Thoracic aorta (tissue), 2 donors: ENCODE measurements at regions not wholly inside any gene's neighbourhood (a gene's known extent, or its start where the extent isn't known, plus 50 kb on each side); places are given as distances from the start of the nearest gene placed in this dataset.
"Not testable (repeated sequence)": the region's sequence is repeated elsewhere in the genome, so short reads cannot be mapped to it uniquely, and the experiment has no call there.

ENCODE experiments used
- ATAC-seq: fragments of 150-250 bp; one replicate; pipeline ENCODE4 v1.8.0; 2017; ENCODE audit warnings: low read depth; ENCODE audit not compliant: insufficient number of reproducible peaks, low FRiP score
- DNase-seq: peaks from one replicate; pipeline ENCODE4 v3.0.0-alpha.2; 2020; ENCODE audit warnings: low spot score
- H3K27ac ChIP-seq, 2 donors: fragments of 200-600 bp; sonication (generic); 1 replicate in 1 of 2; 2 replicates in 1 of 2; pipeline ENCODE4 v1.5.1; 2016; ENCODE audit warnings: mild to moderate bottlenecking in 2 of 2, moderate library complexity in 2 of 2
- H3K27me3 ChIP-seq: fragments of 200-600 bp; sonication (generic); replicated peaks from 2 replicates; pipeline ENCODE4 v1.6.0; 2016; ENCODE audit warnings: mild to moderate bottlenecking; ENCODE audit not compliant: insufficient read depth
- H3K36me3 ChIP-seq: fragments of 200-600 bp; sonication (generic); one replicate; pipeline ENCODE4 v1.5.1; 2016
- H3K4me1 ChIP-seq, 2 donors: fragments of 200-600 bp; sonication (generic); 1 replicate in 1 of 2; 2 replicates in 1 of 2; pipeline versions ENCODE4 v1.5.1 to v1.6.0; 2016; ENCODE audit warnings: low read depth in 2 of 2, mild to moderate bottlenecking in 1 of 2; ENCODE audit not compliant: control insufficient read depth in 1 of 2
- H3K4me3 ChIP-seq: fragments of 200-600 bp; sonication (generic); 2 replicates; pipeline ENCODE4 v1.5.1; 2016; ENCODE audit warnings: mild to moderate bottlenecking
- H3K9me3 ChIP-seq: fragments of 200-600 bp; sonication (generic); 2 replicates; pipeline ENCODE4 v1.5.1; 2016
- CTCF ChIP-seq: fragments of 200-600 bp; sonication (generic); IDR thresholded peaks from one replicate; pipeline ENCODE4 v1.5.1; 2019; ENCODE audit warnings: antibody characterized with exemption

- TF ChIP-seq CTCF: no peak
- no peaks in the 10 kb centered on the region for H3K27me3 ChIP-seq
- DNase-seq (no peak), ATAC-seq (no peak)
- no peak overlapping the region for H3K4me3 ChIP-seq
- H3K9me3 ChIP-seq: no peaks in the 10 kb centered on the region
- no peaks in the 10 kb centered on the region for H3K4me1 ChIP-seq
- no peak overlapping the region for H3K27ac ChIP-seq
- no peaks in the 10 kb centered on the region for H3K36me3 ChIP-seq
These were observed 173.6 kb downstream of the MBL2 start for GRCh38 chr10:52598936-52599335.

- Histone ChIP-seq H3K36me3 (no peaks in the 10 kb centered on the region), H3K27me3 (no peaks in the 10 kb centered on the region), H3K4me3 (no peak overlapping the region), H3K4me1 (no peaks in the 10 kb centered on the region), H3K27ac (no peak overlapping the region), H3K9me3 (no peaks in the 10 kb centered on the region)
- DNase-seq (no peak), ATAC-seq (no peak)
- no peak for TF ChIP-seq CTCF
These were observed 172.9 kb downstream of the MBL2 start for GRCh38 chr10:52599551-52600200.

- H3K36me3 ChIP-seq, H3K4me1 ChIP-seq, H3K27ac ChIP-seq, H3K27me3 ChIP-seq, H3K9me3 ChIP-seq, DNase-seq, H3K4me3 ChIP-seq, ATAC-seq: not testable (repeated sequence)
These were observed 168.5 kb downstream of the MBL2 start for GRCh38 chr10:52604131-52604530.

- DNase-seq (no peak), ATAC-seq (no peak)
- no peaks in the 10 kb centered on the region for H3K27me3 ChIP-seq
- H3K4me3 ChIP-seq: no peak overlapping the region
- no peak overlapping the region for H3K27ac ChIP-seq
- no peaks in the 10 kb centered on the region for H3K36me3 ChIP-seq
- no peaks in the 10 kb centered on the region for H3K9me3 ChIP-seq
- no peaks in the 10 kb centered on the region for H3K4me1 ChIP-seq
- TF ChIP-seq CTCF: no peak
These were observed 163.5 kb downstream of the MBL2 start for GRCh38 chr10:52609071-52609470.

- DNase-seq: no peak
- Histone ChIP-seq H3K36me3 (no peaks in the 10 kb centered on the region), H3K9me3 (no peaks in the 10 kb centered on the region)
These were observed 162.9 kb downstream of the MBL2 start for GRCh38 chr10:52609626-52610240.

More at GRCh38 chr10:52609626-52610240, 162.9 kb downstream of the MBL2 start:
- Histone ChIP-seq H3K4me1 (no peaks in the 10 kb centered on the region), H3K27me3 (no peaks in the 10 kb centered on the region), H3K27ac (no peak overlapping the region), H3K4me3 (no peak overlapping the region)
- ATAC-seq: no peak
- no peak for TF ChIP-seq CTCF
